HEK293 (cell line): ENCODE measurements at regions not wholly inside any gene's neighbourhood (a gene's known extent, or its start where the extent isn't known, plus 50 kb on each side); places are given as distances from the start of the nearest gene placed in this dataset.

Experiments
- CTCF ChIA-PET: fragments of 350-600 bp; formaldehyde crosslinking; extraction: SDS; loops from one replicate; lab custom pipeline; 2021; ENCODE audit warnings: antibody characterized with exemption; lab: Yijun Ruan, JAX
- POLR2A ChIA-PET: fragments of 300-600 bp; formaldehyde crosslinking; extraction: SDS; loops from one replicate; lab custom pipeline; 2020; ENCODE audit warnings: antibody characterized with exemption, inconsistent platforms; lab: Yijun Ruan, JAX
- H3K27ac ChIP-seq: fragments of 200-500 bp; sonication (Bioruptor generic); 2 replicates; pipeline ENCODE4 v1.5.1; 2014; ENCODE audit warnings: low read depth, low read length, control low read depth, inconsistent platforms; ENCODE audit errors: extremely low read depth
- H3K36me3 ChIP-seq, 2 experiments: fragments of 200-500 bp in 1 of 2; sonication (Bioruptor generic) in 1 of 2; 1 replicate in 1 of 2; 2 replicates in 1 of 2; pipeline ENCODE4 v1.5.1; 2014 to 2017; ENCODE audit warnings: inconsistent platforms in 2 of 2, low read length in 2 of 2; ENCODE audit not compliant: control insufficient read depth in 2 of 2, insufficient read depth in 1 of 2
- H3K4me1 ChIP-seq: fragments of 200-500 bp; sonication (Bioruptor generic); 2 replicates; pipeline ENCODE4 v1.5.1; 2014; ENCODE audit warnings: mild to moderate bottlenecking, low read length, inconsistent platforms; ENCODE audit not compliant: control insufficient read depth, insufficient read depth
- H3K4me3 ChIP-seq: 2 replicates; pipeline ENCODE4 v1.5.1; 2011; ENCODE audit warnings: low read depth, mild to moderate bottlenecking, control low read depth, low read length, moderate library complexity
- H3K9me3 ChIP-seq: fragments of 200-500 bp; sonication (Bioruptor generic); 2 replicates; pipeline ENCODE4 v1.5.1; 2014; ENCODE audit warnings: low read depth, low read length, inconsistent platforms; ENCODE audit not compliant: control insufficient read depth, insufficient read depth
- GLI4 ChIP-seq: fragments of 450-650 bp; formaldehyde crosslinking; IDR thresholded peaks from 2 replicates; pipeline ENCODE4 v1.5.1; 2016; ENCODE audit warnings: missing biosample characterization, missing genetic modification characterization
- KLF1 ChIP-seq: fragments of 450-650 bp; formaldehyde crosslinking; IDR thresholded peaks from 2 replicates; pipeline ENCODE4 v1.5.1; 2016; ENCODE audit warnings: missing biosample characterization, missing genetic modification characterization
- KLF16 ChIP-seq: fragments of 450-650 bp; formaldehyde crosslinking; IDR thresholded peaks from 2 replicates; pipeline ENCODE4 v1.5.1; 2017; ENCODE audit warnings: missing biosample characterization, missing genetic modification characterization
- OVOL3 ChIP-seq: fragments of 450-650 bp; formaldehyde crosslinking; IDR thresholded peaks from 2 replicates; pipeline ENCODE4 v1.5.1; 2016; ENCODE audit warnings: missing biosample characterization, missing genetic modification characterization
- RBAK ChIP-seq: fragments of 450-650 bp; formaldehyde crosslinking; IDR thresholded peaks from 2 replicates; pipeline ENCODE4 v1.5.1; 2016; ENCODE audit warnings: missing biosample characterization, missing genetic modification characterization
- YY1 ChIP-seq: fragments of 450-650 bp; formaldehyde crosslinking; IDR thresholded peaks from 2 replicates; pipeline ENCODE4 v1.5.1; 2018; ENCODE audit warnings: missing biosample characterization, missing genetic modification characterization
- ZBTB49 ChIP-seq: fragments of 450-650 bp; formaldehyde crosslinking; IDR thresholded peaks from 2 replicates; pipeline ENCODE4 v1.5.1; 2016; ENCODE audit warnings: missing biosample characterization, missing genetic modification characterization, low read depth
- ZEB2 ChIP-seq: fragments of 450-650 bp; formaldehyde crosslinking; IDR thresholded peaks from 2 replicates; pipeline ENCODE4 v1.5.1; 2016; ENCODE audit warnings: missing biosample characterization, missing genetic modification characterization
- ZNF114 ChIP-seq: fragments of 450-650 bp; formaldehyde crosslinking; IDR thresholded peaks from 2 replicates; pipeline ENCODE4 v1.5.0; 2017; ENCODE audit warnings: missing biosample characterization, missing genetic modification characterization
- ZNF157 ChIP-seq: fragments of 450-650 bp; formaldehyde crosslinking; IDR thresholded peaks from 2 replicates; pipeline ENCODE4 v1.5.1; 2016; ENCODE audit warnings: missing biosample characterization, missing genetic modification characterization
- ZNF16 ChIP-seq: fragments of 450-650 bp; formaldehyde crosslinking; IDR thresholded peaks from 2 replicates; pipeline ENCODE4 v1.5.1; 2016; ENCODE audit warnings: low read depth, missing biosample characterization, missing genetic modification characterization
- ZNF223 ChIP-seq: fragments of 450-650 bp; formaldehyde crosslinking; IDR thresholded peaks from 2 replicates; pipeline ENCODE4 v1.5.1; 2016; ENCODE audit warnings: missing biosample characterization, missing genetic modification characterization
- ZNF335 ChIP-seq: fragments of 450-650 bp; formaldehyde crosslinking; conservative IDR thresholded peaks from 2 replicates; pipeline ENCODE4 v1.5.1; 2016; ENCODE audit warnings: missing biosample characterization, missing genetic modification characterization
- ZNF350 ChIP-seq: fragments of 450-650 bp; formaldehyde crosslinking; IDR thresholded peaks from 2 replicates; pipeline ENCODE4 v1.5.0; 2017; ENCODE audit warnings: missing biosample characterization, mild to moderate bottlenecking, missing genetic modification characterization
- ZNF449 ChIP-seq: fragments of 450-650 bp; formaldehyde crosslinking; IDR thresholded peaks from 2 replicates; pipeline ENCODE4 v1.5.1; 2017; ENCODE audit warnings: missing biosample characterization, mild to moderate bottlenecking, missing genetic modification characterization, moderate library complexity
- ZNF555 ChIP-seq: fragments of 450-650 bp; formaldehyde crosslinking; conservative IDR thresholded peaks from 2 replicates; pipeline ENCODE4 v1.5.1; 2017; ENCODE audit warnings: missing biosample characterization, mild to moderate bottlenecking, missing genetic modification characterization, inconsistent platforms
- ZNF596 ChIP-seq: fragments of 450-650 bp; IDR thresholded peaks from 2 replicates; pipeline ENCODE4 v1.5.0; 2018; ENCODE audit warnings: missing biosample characterization, mild to moderate bottlenecking, missing genetic modification characterization, moderate library complexity
- ZNF610 ChIP-seq: fragments of 450-650 bp; formaldehyde crosslinking; IDR thresholded peaks from 2 replicates; pipeline ENCODE4 v1.5.1; 2016; ENCODE audit warnings: missing biosample characterization, missing genetic modification characterization, borderline replicate concordance
- ZNF670 ChIP-seq: fragments of 450-650 bp; formaldehyde crosslinking; IDR thresholded peaks from 2 replicates; pipeline ENCODE4 v1.5.1; 2016; ENCODE audit warnings: missing biosample characterization, missing genetic modification characterization, low read depth
- ZNF701 ChIP-seq: fragments of 450-650 bp; formaldehyde crosslinking; IDR thresholded peaks from 2 replicates; pipeline ENCODE4 v1.5.1; 2016; ENCODE audit warnings: missing biosample characterization, missing genetic modification characterization
- ZNF792 ChIP-seq: fragments of 450-650 bp; formaldehyde crosslinking; IDR thresholded peaks from 2 replicates; pipeline ENCODE4 v1.5.1; 2016; ENCODE audit warnings: missing biosample characterization, missing genetic modification characterization
- ZNF830 ChIP-seq: fragments of 450-650 bp; IDR thresholded peaks from 2 replicates; pipeline ENCODE4 v1.5.0; 2018; ENCODE audit warnings: missing biosample characterization, missing genetic modification characterization, low read depth, mild to moderate bottlenecking, moderate library complexity
- ZSCAN18 ChIP-seq: fragments of 450-650 bp; formaldehyde crosslinking; IDR thresholded peaks from 2 replicates; pipeline ENCODE4 v1.5.1; 2016; ENCODE audit warnings: missing biosample characterization, missing genetic modification characterization
- TF ChIP-seq, protein P1 (sequence below): fragments of 450-650 bp; formaldehyde crosslinking; IDR thresholded peaks from 2 replicates; pipeline ENCODE4 v1.5.1; 2017; ENCODE audit warnings: missing biosample characterization, missing genetic modification characterization
- TF ChIP-seq, protein P2 (sequence below): fragments of 450-650 bp; formaldehyde crosslinking; IDR thresholded peaks from 2 replicates; pipeline ENCODE4 v1.5.1; 2016; ENCODE audit warnings: missing biosample characterization, missing genetic modification characterization

DNA sequence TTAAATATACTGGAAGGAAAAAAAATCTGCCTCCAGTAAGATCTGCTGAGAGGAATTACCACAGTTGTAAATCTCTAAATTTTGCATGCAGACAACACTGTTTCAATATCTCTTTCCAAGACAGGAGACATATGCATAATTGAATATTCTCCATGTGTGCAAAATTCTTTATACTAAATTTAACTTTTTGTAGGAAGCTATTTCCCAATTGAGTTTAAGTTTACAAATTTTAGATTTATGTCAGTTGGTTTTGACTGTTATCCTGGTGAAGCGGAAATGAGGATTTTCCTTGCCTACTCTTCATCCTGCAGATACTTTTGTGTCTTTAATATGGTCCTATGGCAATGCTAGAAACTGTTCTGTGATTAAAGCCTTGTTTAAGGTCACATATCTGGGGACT, 1352.9 kb downstream of the FSTL5 start:
- no peak for TF ChIP-seq ZNF350 (tag by site-specific recombination)
- TF ChIP-seq, protein P1, sequence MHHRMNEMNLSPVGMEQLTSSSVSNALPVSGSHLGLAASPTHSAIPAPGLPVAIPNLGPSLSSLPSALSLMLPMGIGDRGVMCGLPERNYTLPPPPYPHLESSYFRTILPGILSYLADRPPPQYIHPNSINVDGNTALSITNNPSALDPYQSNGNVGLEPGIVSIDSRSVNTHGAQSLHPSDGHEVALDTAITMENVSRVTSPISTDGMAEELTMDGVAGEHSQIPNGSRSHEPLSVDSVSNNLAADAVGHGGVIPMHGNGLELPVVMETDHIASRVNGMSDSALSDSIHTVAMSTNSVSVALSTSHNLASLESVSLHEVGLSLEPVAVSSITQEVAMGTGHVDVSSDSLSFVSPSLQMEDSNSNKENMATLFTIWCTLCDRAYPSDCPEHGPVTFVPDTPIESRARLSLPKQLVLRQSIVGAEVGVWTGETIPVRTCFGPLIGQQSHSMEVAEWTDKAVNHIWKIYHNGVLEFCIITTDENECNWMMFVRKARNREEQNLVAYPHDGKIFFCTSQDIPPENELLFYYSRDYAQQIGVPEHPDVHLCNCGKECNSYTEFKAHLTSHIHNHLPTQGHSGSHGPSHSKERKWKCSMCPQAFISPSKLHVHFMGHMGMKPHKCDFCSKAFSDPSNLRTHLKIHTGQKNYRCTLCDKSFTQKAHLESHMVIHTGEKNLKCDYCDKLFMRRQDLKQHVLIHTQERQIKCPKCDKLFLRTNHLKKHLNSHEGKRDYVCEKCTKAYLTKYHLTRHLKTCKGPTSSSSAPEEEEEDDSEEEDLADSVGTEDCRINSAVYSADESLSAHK: no peak
- TF ChIP-seq ZNF670 (tag by site-specific recombination): no peak
- no peak for TF ChIP-seq ZNF157
- no peak for TF ChIP-seq ZSCAN18
- TF ChIP-seq OVOL3 (tag by site-specific recombination): no peak
- no peak for TF ChIP-seq ZNF555
- no peak for TF ChIP-seq RBAK (tag by site-specific recombination)
- TF ChIP-seq KLF16: no peak
- TF ChIP-seq ZNF335 (tag by site-specific recombination): no peak
- no peak for TF ChIP-seq GLI4 (tag by site-specific recombination)
- no peak for TF ChIP-seq ZEB2
- no peak for TF ChIP-seq ZNF449 (tag by site-specific recombination)
- TF ChIP-seq, protein P2, sequence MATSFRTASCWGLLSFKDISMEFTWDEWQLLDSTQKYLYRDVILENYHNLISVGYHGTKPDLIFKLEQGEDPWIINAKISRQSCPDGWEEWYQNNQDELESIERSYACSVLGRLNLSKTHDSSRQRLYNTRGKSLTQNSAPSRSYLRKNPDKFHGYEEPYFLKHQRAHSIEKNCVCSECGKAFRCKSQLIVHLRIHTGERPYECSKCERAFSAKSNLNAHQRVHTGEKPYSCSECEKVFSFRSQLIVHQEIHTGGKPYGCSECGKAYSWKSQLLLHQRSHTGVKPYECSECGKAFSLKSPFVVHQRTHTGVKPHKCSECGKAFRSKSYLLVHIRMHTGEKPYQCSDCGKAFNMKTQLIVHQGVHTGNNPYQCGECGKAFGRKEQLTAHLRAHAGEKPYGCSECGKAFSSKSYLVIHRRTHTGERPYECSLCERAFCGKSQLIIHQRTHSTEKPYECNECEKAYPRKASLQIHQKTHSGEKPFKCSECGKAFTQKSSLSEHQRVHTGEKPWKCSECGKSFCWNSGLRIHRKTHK (tag by site-specific recombination): no peak
- TF ChIP-seq ZNF830 (tag by site-specific recombination): no peak
- TF ChIP-seq ZNF16: no peak
- Histone ChIP-seq H3K36me3 (no peaks in the 10 kb centered on the region), H3K9me3 (no peaks in the 10 kb centered on the region), H3K27ac (no peak overlapping the region), H3K4me1 (no peaks in the 10 kb centered on the region), H3K4me3 (no peak overlapping the region)
- ChIA-PET POLR2A (no interaction called here), CTCF (no interaction called here)

GRCh38 chr4:160811956-160812355, 1351.8 kb downstream of the FSTL5 start:
- H3K36me3 ChIP-seq: no peaks in the 10 kb centered on the region
- TF ChIP-seq RBAK (tag by site-specific recombination) (no peak), ZNF114 (no peak)
- TF ChIP-seq, all 188 proteins: peak for 0
- no peaks in the 10 kb centered on the region for H3K9me3 ChIP-seq
- ChIA-PET CTCF (no interaction called here), POLR2A (no interaction called here)
- no peaks in the 10 kb centered on the region for H3K4me1 ChIP-seq
- no peak overlapping the region for H3K4me3 ChIP-seq
- H3K27ac ChIP-seq: no peak overlapping the region

DNA sequence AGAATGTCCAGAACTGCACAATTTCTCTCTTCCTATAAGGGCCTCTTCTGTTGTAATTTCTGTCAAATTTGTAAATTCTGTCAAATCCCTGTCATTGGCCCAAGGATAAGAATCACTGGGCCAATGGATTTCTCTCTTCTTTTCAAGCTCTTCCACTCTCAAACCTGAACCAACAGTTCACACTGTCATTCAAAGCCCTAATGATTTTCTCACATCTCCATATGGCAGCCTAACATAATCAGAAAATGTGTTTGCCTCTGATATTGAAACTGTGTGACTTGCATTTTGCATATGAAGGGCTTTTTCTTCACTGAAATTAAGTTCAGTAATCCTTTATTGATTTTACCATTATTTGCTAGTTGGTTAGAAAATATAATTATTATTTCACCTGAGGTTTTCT, 1349.1 kb downstream of the FSTL5 start:
- no peaks in the 10 kb centered on the region for H3K36me3 ChIP-seq
- H3K27ac ChIP-seq: no peak overlapping the region
- CTCF ChIA-PET: no interaction called here
- H3K4me1 ChIP-seq: no peaks in the 10 kb centered on the region
- H3K9me3 ChIP-seq: no peaks in the 10 kb centered on the region
- no peak for TF ChIP-seq ZNF596 (tag by site-specific recombination)
- no peak for TF ChIP-seq KLF1 (tag by site-specific recombination)
- TF ChIP-seq ZBTB49 (tag by site-specific recombination): no peak
- no peak for TF ChIP-seq ZNF610 (tag by site-specific recombination)
- no peak for TF ChIP-seq ZNF223 (tag by site-specific recombination)
- no peak for TF ChIP-seq YY1 (tag by site-specific recombination)
- no peak for TF ChIP-seq ZNF792 (tag by site-specific recombination)
- no peak for TF ChIP-seq OVOL3 (tag by site-specific recombination)
- TF ChIP-seq ZNF701 (tag by site-specific recombination): no peak
- TF ChIP-seq, all 188 proteins: peak for 0
- H3K4me3 ChIP-seq: no peak overlapping the region
- POLR2A ChIA-PET: no interaction called here
